HCT116 (cell line): ENCODE measurements at regions not wholly inside any gene's neighbourhood (a gene's known extent, or its start where the extent isn't known, plus 50 kb on each side); places are given as distances from the start of the nearest gene placed in this dataset.

Experiments used
- ATAC-seq: fragments of 200-7000 bp; cut with Tn5 transposase; 2 replicates; pipeline ENCODE4 v1.9.1; 2020; ENCODE audit warnings: mild to moderate bottlenecking, moderate library complexity
- BruUV-seq: library from RNA; stranded (reverse); fragments of 400-500 nt; replicated peaks from 2 replicates; lab custom pipeline; 2021; lab: Mats Ljungman, UMichigan
- CTCF ChIA-PET: fragments of 300-600 bp; sonication (Branson Sonifier 250); formaldehyde crosslinking; loops from one replicate; lab custom pipeline; 2021; ENCODE audit warnings: antibody characterized with exemption; lab: Charles Lee
- POLR2A ChIA-PET: fragments of 300-600, 350-600 bp; sonication (Branson Sonifier 250); formaldehyde crosslinking; loops from one replicate; lab custom pipeline; 2021; ENCODE audit warnings: antibody characterized with exemption; lab: Charles Lee
- RAD21 ChIA-PET, 2 experiments: fragments of 300-600 bp; sonication (Branson Sonifier 250); formaldehyde crosslinking; loops; one replicate each; lab custom pipeline; 2023; ENCODE audit warnings: low total read pairs in 2 of 2; ENCODE audit not compliant: uncharacterized antibody in 2 of 2, unreplicated experiment in 2 of 2, low non-redundant PET in 1 of 2; lab: Charles Lee
- DNase-seq: peaks from one replicate; pipeline ENCODE4 v3.0.0-alpha.2; 2010; ENCODE audit warnings: low read depth, low spot score
- H2AFZ ChIP-seq: fragments of 200-600 bp; shearing (Covaris generic), sonication (generic); 2 replicates; pipeline ENCODE4 v1.6.1; 2017; ENCODE audit warnings: low read depth, mixed run types, mixed read lengths, antibody characterized with exemption, low read length; ENCODE audit not compliant: poor library complexity, severe bottlenecking
- H3K27ac ChIP-seq: 2 replicates; pipeline ENCODE4 v1.5.1; 2012; ENCODE audit warnings: low read depth, low read length
- H3K27me3 ChIP-seq: fragments of 200-600 bp; sonication (generic); 2 replicates; pipeline ENCODE4 v1.6.1; 2016; ENCODE audit warnings: mixed run types, low read length, mixed read lengths; ENCODE audit not compliant: insufficient read depth
- H3K36me3 ChIP-seq, 2 experiments: fragments of 200-500 bp in 1 of 2; fragments of 200-600 bp in 1 of 2; sonication (Bioruptor generic) in 1 of 2; sonication (generic) in 1 of 2; 2 replicates each; pipeline versions ENCODE4 v1.5.1 to v1.6.1; 2014 to 2016; ENCODE audit warnings: low read length in 2 of 2, inconsistent platforms in 1 of 2, mixed read lengths in 1 of 2, mixed run types in 1 of 2; ENCODE audit not compliant: insufficient read depth in 2 of 2, control insufficient read depth in 1 of 2
- H3K4me1 ChIP-seq, 2 experiments: fragments of 200-600 bp in 1 of 2; sonication (generic) in 1 of 2; 2 replicates each; pipeline versions ENCODE4 v1.5.1 to v1.6.1; 2012 to 2017; ENCODE audit warnings: low read length in 2 of 2, inconsistent platforms in 1 of 2, mild to moderate bottlenecking in 1 of 2, mixed read lengths in 1 of 2, mixed run types in 1 of 2, moderate library complexity in 1 of 2; ENCODE audit not compliant: insufficient read depth in 2 of 2, control insufficient read depth in 1 of 2
- H3K4me2 ChIP-seq: fragments of 200-600 bp; sonication (generic); 2 replicates; pipeline ENCODE4 v1.6.1; 2017; ENCODE audit warnings: mixed run types, low read length, mixed read lengths
- H3K4me3 ChIP-seq, 2 experiments: fragments of 200-600 bp in 1 of 2; sonication (generic) in 1 of 2; replicated peaks in 1 of 2; 2 replicates each; pipeline ENCODE4 v1.5.1; 2011 to 2016; ENCODE audit warnings: low read length in 2 of 2, control low read depth in 1 of 2, low read depth in 1 of 2, mild to moderate bottlenecking in 1 of 2, mixed read lengths in 1 of 2, mixed run types in 1 of 2
- H3K79me2 ChIP-seq: fragments of 200-600 bp; sonication (generic); 2 replicates; pipeline ENCODE4 v1.6.1; 2017; ENCODE audit warnings: mild to moderate bottlenecking, mixed run types, low read length, moderate library complexity, mixed read lengths; ENCODE audit not compliant: insufficient read depth
- H3K9ac ChIP-seq: fragments of 200-600 bp; sonication (generic); 2 replicates; pipeline ENCODE4 v1.6.1; 2016; ENCODE audit warnings: low read length, mixed read lengths
- H3K9me2 ChIP-seq: fragments of 200-600 bp; sonication (generic), shearing (Covaris generic); 2 replicates; pipeline ENCODE4 v1.6.1; 2017; ENCODE audit warnings: mixed run types, mild to moderate bottlenecking, moderate library complexity; ENCODE audit not compliant: insufficient read depth
- H3K9me3 ChIP-seq, 2 experiments: fragments of 200-500 bp in 1 of 2; fragments of 200-600 bp in 1 of 2; sonication (Bioruptor generic) in 1 of 2; sonication (generic) in 1 of 2; 2 replicates each; pipeline ENCODE4 v1.6.1; 2014 to 2017; ENCODE audit warnings: low read length in 2 of 2, mixed read lengths in 2 of 2, inconsistent platforms in 1 of 2, low read depth in 1 of 2, mild to moderate bottlenecking in 1 of 2, mixed run types in 1 of 2, moderate library complexity in 1 of 2; ENCODE audit not compliant: control insufficient read depth in 1 of 2, insufficient read depth in 1 of 2
- H4K20me1 ChIP-seq: fragments of 200-600 bp; sonication (generic), shearing (Covaris generic); 2 replicates; pipeline ENCODE4 v1.6.1; 2017; ENCODE audit warnings: mixed run types, mild to moderate bottlenecking, moderate library complexity; ENCODE audit not compliant: insufficient read depth
- ATF3 ChIP-seq: IDR thresholded peaks from 2 replicates; pipeline ENCODE4 v1.6.1; 2012
- CBX3 ChIP-seq: IDR thresholded peaks from 2 replicates; pipeline ENCODE4 v1.6.1; 2012; ENCODE audit warnings: low read depth
- ELF1 ChIP-seq: IDR thresholded peaks from 2 replicates; pipeline ENCODE4 v1.6.1; 2012; ENCODE audit warnings: low read depth, borderline replicate concordance
- EZH2 ChIP-seq: fragments of 200-600 bp; sonication (generic); IDR thresholded peaks from 2 replicates; pipeline ENCODE4 v1.6.1; 2017; ENCODE audit warnings: antibody characterized with exemption, mixed run types
- EZH2phosphoT487 ChIP-seq: fragments of 200-600 bp; IDR thresholded peaks from 2 replicates; pipeline ENCODE4 v1.6.1; 2018; ENCODE audit warnings: antibody characterized with exemption, borderline replicate concordance
- FOSL1 ChIP-seq: IDR thresholded peaks from 2 replicates; pipeline ENCODE4 v1.6.1; 2012; ENCODE audit warnings: low read depth
- MAX ChIP-seq: IDR thresholded peaks from 2 replicates; pipeline ENCODE4 v1.6.1; 2012
- POLR2A ChIP-seq: IDR thresholded peaks from 2 replicates; pipeline ENCODE4 v1.7.0; 2011; ENCODE audit warnings: borderline replicate concordance; ENCODE audit not compliant: insufficient read depth, insufficient read length; ENCODE audit errors: extremely low read depth
- POLR2AphosphoS5 ChIP-seq: IDR thresholded peaks from 2 replicates; pipeline ENCODE4 v1.6.1; 2011; ENCODE audit warnings: mild to moderate bottlenecking, low read depth, low read length, moderate library complexity
- RAD21 ChIP-seq: IDR thresholded peaks from 2 replicates; pipeline ENCODE4 v1.6.1; 2012; ENCODE audit warnings: low read depth, mild to moderate bottlenecking
- REST ChIP-seq: IDR thresholded peaks from 2 replicates; pipeline ENCODE4 v1.6.1; 2012; ENCODE audit warnings: low read depth
- SP1 ChIP-seq: IDR thresholded peaks from 2 replicates; pipeline ENCODE4 v1.6.1; 2012; ENCODE audit warnings: low read depth
- SRF ChIP-seq: IDR thresholded peaks from 2 replicates; pipeline ENCODE4 v1.6.1; 2012; ENCODE audit warnings: low read depth
- YY1 ChIP-seq: IDR thresholded peaks from 2 replicates; pipeline ENCODE4 v1.6.1; 2011; ENCODE audit warnings: low read length, low read depth, moderate library complexity, mild to moderate bottlenecking; ENCODE audit not compliant: insufficient replicate concordance; ENCODE audit errors: extremely low read depth
- ZBTB33 ChIP-seq: IDR thresholded peaks from 2 replicates; pipeline ENCODE4 v1.6.1; 2011; ENCODE audit warnings: mild to moderate bottlenecking, low read length, moderate library complexity; ENCODE audit not compliant: insufficient replicate concordance; ENCODE audit errors: extremely low read depth
- ZFX ChIP-seq: fragments of 450-650 bp; IDR thresholded peaks from 2 replicates; pipeline ENCODE4 v1.6.1; 2017
- ZNF274 ChIP-seq: fragments of 200-500 bp; sonication (Bioruptor generic); IDR thresholded peaks from 2 replicates; pipeline ENCODE4 v1.6.1; 2014; ENCODE audit warnings: mild to moderate bottlenecking, low read depth, low read length, inconsistent platforms
- intact Hi-C: fragments of 100-400 bp; cut with micrococcal nuclease; formaldehyde crosslinking; loops from 2 replicates; pipeline ENCODE4 v1.10.0; 2022
- TF ChIP-seq, protein P1 (sequence below), 3 experiments: fragments of 200-600 bp in 1 of 3; sonication (generic) in 1 of 3; IDR thresholded peaks in 2 of 3; conservative IDR thresholded peaks in 1 of 3; 2 replicates each; pipeline ENCODE4 v1.5.1; 2012 to 2017; ENCODE audit warnings: low read depth in 2 of 3, low read length in 2 of 3, antibody characterized with exemption in 1 of 3, borderline replicate concordance in 1 of 3, control low read depth in 1 of 3, mild to moderate bottlenecking in 1 of 3, mixed read lengths in 1 of 3, mixed run types in 1 of 3, moderate library complexity in 1 of 3; ENCODE audit not compliant: insufficient read depth in 1 of 3

GRCh38 chr11:33437529-33437928 lies 180.3 kb downstream of the HIPK3 start:
- ChIA-PET CTCF (no interaction called here), POLR2A (no interaction called here), RAD21 (no interaction called here)
- no peak overlapping the region for H3K9ac ChIP-seq
- TF ChIP-seq FOSL1 (no peak), ZBTB33 (no peak), REST (no peak), EZH2 (no peak), ZNF274 (no peak), YY1 (no peak), ELF1 (no peak), POLR2A (no peak), RAD21 (no peak), ATF3 (no peak), EZH2phosphoT487 (no peak), SP1 (no peak), POLR2AphosphoS5 (no peak), CBX3 (no peak), MAX (no peak), SRF (no peak), ZFX (no peak)
- TF ChIP-seq, protein P1, sequence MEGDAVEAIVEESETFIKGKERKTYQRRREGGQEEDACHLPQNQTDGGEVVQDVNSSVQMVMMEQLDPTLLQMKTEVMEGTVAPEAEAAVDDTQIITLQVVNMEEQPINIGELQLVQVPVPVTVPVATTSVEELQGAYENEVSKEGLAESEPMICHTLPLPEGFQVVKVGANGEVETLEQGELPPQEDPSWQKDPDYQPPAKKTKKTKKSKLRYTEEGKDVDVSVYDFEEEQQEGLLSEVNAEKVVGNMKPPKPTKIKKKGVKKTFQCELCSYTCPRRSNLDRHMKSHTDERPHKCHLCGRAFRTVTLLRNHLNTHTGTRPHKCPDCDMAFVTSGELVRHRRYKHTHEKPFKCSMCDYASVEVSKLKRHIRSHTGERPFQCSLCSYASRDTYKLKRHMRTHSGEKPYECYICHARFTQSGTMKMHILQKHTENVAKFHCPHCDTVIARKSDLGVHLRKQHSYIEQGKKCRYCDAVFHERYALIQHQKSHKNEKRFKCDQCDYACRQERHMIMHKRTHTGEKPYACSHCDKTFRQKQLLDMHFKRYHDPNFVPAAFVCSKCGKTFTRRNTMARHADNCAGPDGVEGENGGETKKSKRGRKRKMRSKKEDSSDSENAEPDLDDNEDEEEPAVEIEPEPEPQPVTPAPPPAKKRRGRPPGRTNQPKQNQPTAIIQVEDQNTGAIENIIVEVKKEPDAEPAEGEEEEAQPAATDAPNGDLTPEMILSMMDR (IDR thresholded peaks at IDR 0.05 in 2 of 3, conservative IDR thresholded peaks at IDR 0.05 in 1 of 3; ENCODE audit: borderline replicate concordance in 1 of 3, insufficient read depth in 1 of 3, low read depth in 2 of 3, low read length in 2 of 3), result no peak
- H4K20me1 ChIP-seq, result no peaks in the 10 kb centered on the region
- no peaks in the 10 kb centered on the region for H3K36me3 ChIP-seq
- DNase-seq (no peak), ATAC-seq (no peak)
- no peaks in the 10 kb centered on the region for H3K9me2 ChIP-seq
- no peak overlapping the region for H3K4me3 ChIP-seq
- peaks cover 0 to 4% of the 10 kb centered on the region in 2 experiments; a peak in 1 of 4 replicates for H3K9me3 ChIP-seq
- intact Hi-C loops, result no loop called here
- H3K4me1 ChIP-seq, result no peaks in the 10 kb centered on the region
- H3K27ac ChIP-seq, result no peak overlapping the region
- H3K79me2 ChIP-seq, result no peaks in the 10 kb centered on the region
- no TSS peak for BruUV-seq
- H3K4me2 ChIP-seq, result no peak overlapping the region
- no peak overlapping the region for H2AFZ ChIP-seq
- no peaks in the 10 kb centered on the region for H3K27me3 ChIP-seq
